ENCODE measurements at regions not wholly inside any gene's neighbourhood (a gene's known extent, or its start where the extent isn't known, plus 50 kb on each side); places are given as distances from the start of the nearest gene placed in this dataset.

- DNase-seq (ENCODE audit: low spot score): no peak
- Histone ChIP-seq H3K79me2 (ENCODE audit: insufficient read depth, low read depth, low read length) (no peaks in the 10 kb centered on the region), H3K4me3 (ENCODE audit: low read depth, low read length, poor library complexity, severe bottlenecking) (no peak overlapping the region), H3K4me1 (ENCODE audit: insufficient read depth, low read length, poor library complexity, severe bottlenecking) (no peaks in the 10 kb centered on the region), H3K36me3 (ENCODE audit: insufficient read depth, low read length) (no peaks in the 10 kb centered on the region), H3K27ac (ENCODE audit: low read depth, low read length, poor library complexity, severe bottlenecking) (no peak overlapping the region), H2AFZ (ENCODE audit: low read length) (no peak overlapping the region), H4K20me1 (ENCODE audit: insufficient read depth, low read length) (no peaks in the 10 kb centered on the region), H3K9me3 (ENCODE audit: low read length) (no peaks in the 10 kb centered on the region), H3K9me2 (ENCODE audit: insufficient read depth, low read length) (no peaks in the 10 kb centered on the region), H3K4me2 (ENCODE audit: low read length) (no peak overlapping the region)
- TF ChIP-seq, protein P1, sequence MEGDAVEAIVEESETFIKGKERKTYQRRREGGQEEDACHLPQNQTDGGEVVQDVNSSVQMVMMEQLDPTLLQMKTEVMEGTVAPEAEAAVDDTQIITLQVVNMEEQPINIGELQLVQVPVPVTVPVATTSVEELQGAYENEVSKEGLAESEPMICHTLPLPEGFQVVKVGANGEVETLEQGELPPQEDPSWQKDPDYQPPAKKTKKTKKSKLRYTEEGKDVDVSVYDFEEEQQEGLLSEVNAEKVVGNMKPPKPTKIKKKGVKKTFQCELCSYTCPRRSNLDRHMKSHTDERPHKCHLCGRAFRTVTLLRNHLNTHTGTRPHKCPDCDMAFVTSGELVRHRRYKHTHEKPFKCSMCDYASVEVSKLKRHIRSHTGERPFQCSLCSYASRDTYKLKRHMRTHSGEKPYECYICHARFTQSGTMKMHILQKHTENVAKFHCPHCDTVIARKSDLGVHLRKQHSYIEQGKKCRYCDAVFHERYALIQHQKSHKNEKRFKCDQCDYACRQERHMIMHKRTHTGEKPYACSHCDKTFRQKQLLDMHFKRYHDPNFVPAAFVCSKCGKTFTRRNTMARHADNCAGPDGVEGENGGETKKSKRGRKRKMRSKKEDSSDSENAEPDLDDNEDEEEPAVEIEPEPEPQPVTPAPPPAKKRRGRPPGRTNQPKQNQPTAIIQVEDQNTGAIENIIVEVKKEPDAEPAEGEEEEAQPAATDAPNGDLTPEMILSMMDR (conservative IDR thresholded peaks at IDR 0.05; ENCODE audit: low read length): no peak
- no peak for TF ChIP-seq EZH2phosphoT487 (IDR thresholded peaks at IDR 0.05; ENCODE audit: borderline replicate concordance, low read depth, low read length)
- intact Hi-C loops (cut with micrococcal nuclease; ENCODE audit: unreplicated experiment): no loop called here
- POLR2A ChIA-PET: no interaction called here
- CTCF ChIA-PET (ENCODE audit: unreplicated experiment): no interaction called here
- BruUV-seq (replicated peaks): no TSS peak
These were observed 147.9 kb downstream of the TEX29 start for GRCh38 chr13:111468037-111468959.

GRCh38 chr13:111469450-111469849 lies 149.0 kb downstream of the TEX29 start:
- H3K27ac ChIP-seq (ENCODE audit: low read depth, low read length, poor library complexity, severe bottlenecking): no peak overlapping the region
- no peak overlapping the region for H3K4me2 ChIP-seq (ENCODE audit: low read length)
- BruUV-seq (replicated peaks): no TSS peak
- H3K79me2 ChIP-seq (ENCODE audit: insufficient read depth, low read depth, low read length): no peaks in the 10 kb centered on the region
- intact Hi-C loops (cut with micrococcal nuclease; ENCODE audit: unreplicated experiment): no loop called here
- H3K36me3 ChIP-seq (ENCODE audit: insufficient read depth, low read length): no peaks in the 10 kb centered on the region
- H4K20me1 ChIP-seq (ENCODE audit: insufficient read depth, low read length): no peaks in the 10 kb centered on the region
- H3K4me1 ChIP-seq (ENCODE audit: insufficient read depth, low read length, poor library complexity, severe bottlenecking): no peaks in the 10 kb centered on the region
- no peaks in the 10 kb centered on the region for H3K9me3 ChIP-seq (ENCODE audit: low read length)
- no peak overlapping the region for H2AFZ ChIP-seq (ENCODE audit: low read length)
- ChIA-PET POLR2A (no interaction called here), CTCF (ENCODE audit: unreplicated experiment) (no interaction called here)
- TF ChIP-seq, protein P1 (conservative IDR thresholded peaks at IDR 0.05; ENCODE audit: low read length): no peak
- TF ChIP-seq EZH2phosphoT487 (IDR thresholded peaks at IDR 0.05; ENCODE audit: borderline replicate concordance, low read depth, low read length): no peak
- DNase-seq (ENCODE audit: low spot score): no peak
- no peak overlapping the region for H3K4me3 ChIP-seq (ENCODE audit: low read depth, low read length, poor library complexity, severe bottlenecking)
- no peaks in the 10 kb centered on the region for H3K9me2 ChIP-seq (ENCODE audit: insufficient read depth, low read length)

DNA sequence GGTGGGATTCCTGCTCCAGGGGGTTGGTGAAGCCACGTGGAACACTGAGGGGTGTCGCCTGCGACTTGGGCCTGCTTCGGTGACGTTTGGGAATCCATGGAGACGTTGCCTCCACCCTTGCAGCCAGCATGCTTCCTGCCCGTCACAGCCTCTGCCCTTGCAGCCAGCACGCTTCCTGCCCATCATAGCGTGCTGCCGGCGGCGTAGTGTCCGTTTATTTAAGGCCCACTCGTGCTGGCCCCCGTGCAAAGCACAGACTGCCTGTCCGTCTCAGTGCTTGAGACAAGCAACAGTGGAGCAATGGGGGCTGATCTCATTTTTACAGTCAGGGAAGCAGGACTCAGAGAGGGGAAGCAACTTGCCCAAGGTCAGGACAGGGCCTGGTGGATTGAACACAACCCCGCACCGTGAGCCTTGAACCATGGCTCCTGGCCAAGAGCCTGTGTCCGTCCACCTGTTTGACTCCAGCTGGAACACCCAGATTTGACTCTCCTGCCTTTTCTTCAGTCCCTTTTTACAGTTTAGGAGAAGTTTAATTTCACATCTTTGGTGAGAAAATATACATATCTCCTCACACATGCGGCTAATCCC lies 149.6 kb downstream of the TEX29 start:
- intact Hi-C loops (cut with micrococcal nuclease; ENCODE audit: unreplicated experiment): no loop called here
- Histone ChIP-seq H3K36me3 (ENCODE audit: insufficient read depth, low read length) (no peaks in the 10 kb centered on the region), H2AFZ (ENCODE audit: low read length) (no peak overlapping the region), H3K4me1 (ENCODE audit: insufficient read depth, low read length, poor library complexity, severe bottlenecking) (no peaks in the 10 kb centered on the region), H3K79me2 (ENCODE audit: insufficient read depth, low read depth, low read length) (no peaks in the 10 kb centered on the region), H4K20me1 (ENCODE audit: insufficient read depth, low read length) (no peaks in the 10 kb centered on the region), H3K4me3 (ENCODE audit: low read depth, low read length, poor library complexity, severe bottlenecking) (no peak overlapping the region), H3K4me2 (ENCODE audit: low read length) (no peak overlapping the region), H3K9me2 (ENCODE audit: insufficient read depth, low read length) (no peaks in the 10 kb centered on the region), H3K27ac (ENCODE audit: low read depth, low read length, poor library complexity, severe bottlenecking) (no peak overlapping the region), H3K9me3 (ENCODE audit: low read length) (no peaks in the 10 kb centered on the region)
- no TSS peak for BruUV-seq (replicated peaks)
- ChIA-PET POLR2A (no interaction called here), CTCF (ENCODE audit: unreplicated experiment) (no interaction called here)
- no peak for DNase-seq (ENCODE audit: low spot score)
- TF ChIP-seq, protein P1 (conservative IDR thresholded peaks at IDR 0.05; ENCODE audit: low read length): no peak
- TF ChIP-seq EZH2phosphoT487 (IDR thresholded peaks at IDR 0.05; ENCODE audit: borderline replicate concordance, low read depth, low read length): no peak
